Cerebellar cortex (tissue), 1 donor: ENCODE measurements at regions not wholly inside any gene's neighbourhood (a gene's known extent, or its start where the extent isn't known, plus 50 kb on each side); places are given as distances from the start of the nearest gene placed in this dataset.
"Not testable (repeated sequence)": the region's sequence is repeated elsewhere in the genome, so short reads cannot be mapped to it uniquely, and the experiment has no call there.

Experiments
- DNase-seq: peaks from one replicate; pipeline ENCODE4 v3.0.0-alpha.2; 2015; ENCODE audit warnings: low spot score

GRCh38 chr5:92022415-92023140 lies 639.5 kb upstream of the ARRDC3 start:
- DNase-seq = no peak

- DNase-seq = no peak
Measured at GRCh38 chr5:92019376-92019990, 636.4 kb upstream of the ARRDC3 start.

GRCh38 chr5:92017776-92018175 lies 634.7 kb upstream of the ARRDC3 start:
- no peak for DNase-seq

- DNase-seq = not testable (repeated sequence)
Measured at GRCh38 chr5:92011845-92012244, 628.7 kb upstream of the ARRDC3 start.

- DNase-seq = no peak
Measured at GRCh38 chr5:92003806-92004205, 620.7 kb upstream of the ARRDC3 start.

- DNase-seq = no peak
Measured at GRCh38 chr5:92002721-92003274, 619.7 kb upstream of the ARRDC3 start.

- no peak for DNase-seq
Measured at GRCh38 chr5:91998774-91999173, 615.7 kb upstream of the ARRDC3 start.

GRCh38 chr5:91983869-91984268 lies 600.8 kb upstream of the ARRDC3 start:
- DNase-seq = no peak

- DNase-seq = no peak
Measured at GRCh38 chr5:91978221-91978882, 595.2 kb upstream of the ARRDC3 start.

GRCh38 chr5:91977579-91977978 lies 594.5 kb upstream of the ARRDC3 start:
- DNase-seq = no peak

GRCh38 chr5:91976451-91976850 lies 593.3 kb upstream of the ARRDC3 start:
- no peak for DNase-seq

- no peak for DNase-seq
Measured at GRCh38 chr5:91963166-91963565, 580.0 kb upstream of the ARRDC3 start.

- DNase-seq = no peak
Measured at GRCh38 chr5:91957666-91958065, 574.5 kb upstream of the ARRDC3 start.

GRCh38 chr5:91956738-91957137 lies 573.6 kb upstream of the ARRDC3 start:
- no peak for DNase-seq

- no peak for DNase-seq
Measured at GRCh38 chr5:91955610-91956009, 572.5 kb upstream of the ARRDC3 start.

GRCh38 chr5:91954136-91954535 lies 571.0 kb upstream of the ARRDC3 start:
- no peak for DNase-seq

- no peak for DNase-seq
Measured at GRCh38 chr5:91950328-91950727, 567.2 kb upstream of the ARRDC3 start.

GRCh38 chr5:91946870-91947269 lies 563.8 kb upstream of the ARRDC3 start:
- DNase-seq = no peak

- DNase-seq = no peak
Measured at GRCh38 chr5:91941588-91941987, 558.5 kb upstream of the ARRDC3 start.

GRCh38 chr5:91938441-91938840 lies 555.3 kb upstream of the ARRDC3 start:
- no peak for DNase-seq

GRCh38 chr5:91937121-91937520 lies 554.0 kb upstream of the ARRDC3 start:
- no peak for DNase-seq

GRCh38 chr5:91929522-91929817 lies 546.4 kb upstream of the ARRDC3 start:
- no peak for DNase-seq
